ENCODE measurements at regions not wholly inside any gene's neighbourhood (a gene's known extent, or its start where the extent isn't known, plus 50 kb on each side); places are given as distances from the start of the nearest gene placed in this dataset.

GRCh38 chr1:34330061-34330460 is 153.4 kb downstream of the C1orf94 start:
- no peak for DNase-seq (ENCODE audit: low read depth)

GRCh38 chr1:34331020-34331926 is 154.6 kb downstream of the C1orf94 start:
- DNase-seq (ENCODE audit: low read depth): no peak

- no peak for DNase-seq (ENCODE audit: low read depth)
Observed at GRCh38 chr1:34332996-34333395, 156.3 kb downstream of the C1orf94 start.

- no peak for DNase-seq (ENCODE audit: low read depth)
Observed at GRCh38 chr1:34338871-34339270, 162.2 kb downstream of the C1orf94 start.

GRCh38 chr1:34341896-34342295 is 165.2 kb downstream of the C1orf94 start:
- DNase-seq (ENCODE audit: low read depth): no peak

- DNase-seq (ENCODE audit: low read depth): no peak
Observed at GRCh38 chr1:34342334-34342733, 165.6 kb downstream of the C1orf94 start.

GRCh38 chr1:34346128-34346527 is 169.4 kb downstream of the C1orf94 start:
- no peak for DNase-seq (ENCODE audit: low read depth)

- DNase-seq (ENCODE audit: low read depth): no peak
Observed at GRCh38 chr1:34353409-34353808, 176.7 kb downstream of the C1orf94 start.

- DNase-seq (ENCODE audit: low read depth): no peak
Observed at GRCh38 chr1:34354367-34354766, 177.7 kb downstream of the C1orf94 start.

- no peak for DNase-seq (ENCODE audit: low read depth)
Observed at GRCh38 chr1:34356853-34357252, 180.1 kb downstream of the C1orf94 start.

- DNase-seq (ENCODE audit: low read depth): no peak
Observed at GRCh38 chr1:34358636-34359035, 181.9 kb downstream of the C1orf94 start.

- DNase-seq (ENCODE audit: low read depth): no peak
Observed at GRCh38 chr1:34359411-34359810, 182.7 kb downstream of the C1orf94 start.

GRCh38 chr1:34360574-34360973 is 183.9 kb downstream of the C1orf94 start:
- DNase-seq (ENCODE audit: low read depth): no peak

GRCh38 chr1:34361121-34361520 is 184.4 kb downstream of the C1orf94 start:
- no peak for DNase-seq (ENCODE audit: low read depth)

- no peak for DNase-seq (ENCODE audit: low read depth)
Observed at GRCh38 chr1:34361781-34362357, 185.2 kb downstream of the C1orf94 start.

GRCh38 chr1:34362949-34363348 is 186.2 kb downstream of the C1orf94 start:
- DNase-seq (ENCODE audit: low read depth): no peak

- DNase-seq (ENCODE audit: low read depth): no peak
Observed at GRCh38 chr1:34363447-34363846, 186.7 kb downstream of the C1orf94 start.

- no peak for DNase-seq (ENCODE audit: low read depth)
Observed at GRCh38 chr1:34363915-34364314, 187.2 kb downstream of the C1orf94 start.

- DNase-seq (ENCODE audit: low read depth): no peak
Observed at GRCh38 chr1:34364376-34364775, 187.7 kb downstream of the C1orf94 start.

GRCh38 chr1:34365295-34365694 is 188.6 kb downstream of the C1orf94 start:
- DNase-seq (ENCODE audit: low read depth): no peak

- no peak for DNase-seq (ENCODE audit: low read depth)
Observed at GRCh38 chr1:34366875-34367624, 190.3 kb downstream of the C1orf94 start.

GRCh38 chr1:34367954-34368353 is 191.2 kb downstream of the C1orf94 start:
- DNase-seq (ENCODE audit: low read depth): no peak
